Gastrocnemius medialis (tissue), 4 donors: ENCODE measurements at regions not wholly inside any gene's neighbourhood (a gene's known extent, or its start where the extent isn't known, plus 50 kb on each side); places are given as distances from the start of the nearest gene placed in this dataset.

ENCODE experiments used
- ATAC-seq, 2 donors: fragments of 150-250 bp; one replicate each; pipeline ENCODE4 v1.9.1; 2016
- DNase-seq, 2 donors: peaks; one replicate each; pipeline ENCODE4 v3.0.0-alpha.2; 2019
- H3K27ac ChIP-seq, 4 donors: fragments of 200-600 bp; sonication (generic); 1 replicate in 1 of 4; 2 replicates in 3 of 4; pipeline ENCODE4 v1.5.1; 2016 to 2018; ENCODE audit warnings: mild to moderate bottlenecking in 2 of 4, moderate library complexity in 1 of 4
- H3K27me3 ChIP-seq, 3 donors: fragments of 200-600 bp; sonication (generic) in 2 of 3; 1 replicate in 1 of 3; 2 replicates in 2 of 3; pipeline versions ENCODE4 v1.5.1 to v1.6.0; 2016 to 2019; ENCODE audit warnings: mild to moderate bottlenecking in 1 of 3, moderate library complexity in 1 of 3
- H3K36me3 ChIP-seq, 2 donors: fragments of 200-600 bp; sonication (generic) in 1 of 2; one replicate each; pipeline ENCODE4 v1.5.1; 2017 to 2018
- H3K4me1 ChIP-seq, 2 donors: fragments of 200-600 bp; sonication (generic) in 1 of 2; one replicate each; pipeline ENCODE4 v1.5.1; 2016 to 2017; ENCODE audit warnings: mild to moderate bottlenecking in 2 of 2
- H3K4me3 ChIP-seq, 4 donors: fragments of 200-600 bp; sonication (generic) in 3 of 4; 1 replicate in 1 of 4; 2 replicates in 3 of 4; pipeline ENCODE4 v1.5.1; 2016 to 2019; ENCODE audit warnings: mild to moderate bottlenecking in 2 of 4
- H3K9me3 ChIP-seq, 3 donors: fragments of 200-600 bp; sonication (generic) in 2 of 3; 1 replicate in 1 of 3; 2 replicates in 2 of 3; pipeline ENCODE4 v1.5.1; 2016 to 2019
- CTCF ChIP-seq, 5 experiments: fragments of 450-650 bp in 3 of 5; fragments of 200-600 bp in 2 of 5; sonication (generic) in 2 of 5; IDR thresholded peaks in 4 of 5; conservative IDR thresholded peaks in 1 of 5; 1 replicate in 4 of 5; 2 replicates in 1 of 5; pipeline ENCODE4 v1.5.1; 2016 to 2019; ENCODE audit warnings: antibody characterized with exemption in 5 of 5, mild to moderate bottlenecking in 3 of 5, moderate library complexity in 3 of 5
- POLR2A ChIP-seq, 2 donors: fragments of 450-650 bp; IDR thresholded peaks; one replicate each; pipeline ENCODE4 v1.6.1; 2017; ENCODE audit warnings: antibody characterized with exemption in 2 of 2, mild to moderate bottlenecking in 2 of 2, moderate library complexity in 2 of 2
- in situ Hi-C, 4 donors: fragments of 200-750 bp; cut with MboI; loops; one replicate each; pipeline versions ENCODE4 v1.15.0 to v1.8.0; 2017; ENCODE audit warnings: low sequenced_read_pairs in 4 of 4
- intact Hi-C: fragments of 100-400 bp; cut with DNase I; formaldehyde crosslinking; loops from one replicate; pipeline ENCODE4 v1.15.1; 2023; ENCODE audit warnings: low total_unique reads

- intact Hi-C loops: no loop called here
- DNase-seq: peak; percentile 3 to 43
- H3K4me3 ChIP-seq: no peak overlapping the region
- peak; percentile 6 to 17 for ATAC-seq
- TF ChIP-seq POLR2A (IDR thresholded peaks at IDR 0.05) (no peak), CTCF (IDR thresholded peaks at IDR 0.05 in 4 of 5, conservative IDR thresholded peaks at IDR 0.05 in 1 of 5) (no peak)
- peaks cover 21 to 24% of the 10 kb centered on the region in 2 donors for H3K4me1 ChIP-seq
- no peaks in the 10 kb centered on the region for H3K27me3 ChIP-seq
- peak overlapping the region; percentile 74 to 92 (median 86) for H3K27ac ChIP-seq
- H3K36me3 ChIP-seq: no peaks in the 10 kb centered on the region
- in situ Hi-C loops: no loop called here
- no peaks in the 10 kb centered on the region for H3K9me3 ChIP-seq
Measured at GRCh38 chr10:29783201-29783947, 148.6 kb upstream of the SVIL start.

- Histone ChIP-seq H3K27me3 (no peaks in the 10 kb centered on the region), H3K9me3 (no peaks in the 10 kb centered on the region), H3K36me3 (no peaks in the 10 kb centered on the region), H3K4me1 (peaks cover 21 to 24% of the 10 kb centered on the region in 2 donors), H3K4me3 (no peak overlapping the region), H3K27ac (no peak overlapping the region)
- intact Hi-C loops (no loop called here), in situ Hi-C loops (no loop called here)
- TF ChIP-seq CTCF (IDR thresholded peaks at IDR 0.05 in 4 of 5, conservative IDR thresholded peaks at IDR 0.05 in 1 of 5) (no peak), POLR2A (IDR thresholded peaks at IDR 0.05) (no peak)
- DNase-seq (no peak), ATAC-seq (no peak)
Measured at GRCh38 chr10:29780639-29781038, 145.9 kb upstream of the SVIL start.

GRCh38 chr10:29780096-29780495, 145.3 kb upstream of the SVIL start:
- TF ChIP-seq CTCF (IDR thresholded peaks at IDR 0.05 in 4 of 5, conservative IDR thresholded peaks at IDR 0.05 in 1 of 5) (no peak), POLR2A (IDR thresholded peaks at IDR 0.05) (no peak)
- DNase-seq: no peak
- H3K27ac ChIP-seq: no peak overlapping the region
- in situ Hi-C loops (no loop called here), intact Hi-C loops (no loop called here)
- H3K27me3 ChIP-seq: no peaks in the 10 kb centered on the region
- H3K36me3 ChIP-seq: no peaks in the 10 kb centered on the region
- no peak overlapping the region for H3K4me3 ChIP-seq
- no peak for ATAC-seq
- peaks cover 19 to 21% of the 10 kb centered on the region in 2 donors for H3K4me1 ChIP-seq
- no peaks in the 10 kb centered on the region for H3K9me3 ChIP-seq

- intact Hi-C loops: no loop called here
Measured at GRCh38 chr10:29776246-29776645, 141.5 kb upstream of the SVIL start.

More at GRCh38 chr10:29776246-29776645, 141.5 kb upstream of the SVIL start:
- TF ChIP-seq POLR2A (IDR thresholded peaks at IDR 0.05) (no peak), CTCF (IDR thresholded peaks at IDR 0.05 in 4 of 5, conservative IDR thresholded peaks at IDR 0.05 in 1 of 5) (no peak)
- in situ Hi-C loops: no loop called here
- Histone ChIP-seq H3K4me1 (peaks cover 0 to 4% of the 10 kb centered on the region in 2 donors), H3K36me3 (no peaks in the 10 kb centered on the region), H3K27ac (no peak overlapping the region), H3K27me3 (no peaks in the 10 kb centered on the region), H3K4me3 (no peak overlapping the region), H3K9me3 (no peaks in the 10 kb centered on the region)
- ATAC-seq (no peak), DNase-seq (no peak)
